ENCODE measurements at regions not wholly inside any gene's neighbourhood (a gene's known extent, or its start where the extent isn't known, plus 50 kb on each side); places are given as distances from the start of the nearest gene placed in this dataset.

DNA sequence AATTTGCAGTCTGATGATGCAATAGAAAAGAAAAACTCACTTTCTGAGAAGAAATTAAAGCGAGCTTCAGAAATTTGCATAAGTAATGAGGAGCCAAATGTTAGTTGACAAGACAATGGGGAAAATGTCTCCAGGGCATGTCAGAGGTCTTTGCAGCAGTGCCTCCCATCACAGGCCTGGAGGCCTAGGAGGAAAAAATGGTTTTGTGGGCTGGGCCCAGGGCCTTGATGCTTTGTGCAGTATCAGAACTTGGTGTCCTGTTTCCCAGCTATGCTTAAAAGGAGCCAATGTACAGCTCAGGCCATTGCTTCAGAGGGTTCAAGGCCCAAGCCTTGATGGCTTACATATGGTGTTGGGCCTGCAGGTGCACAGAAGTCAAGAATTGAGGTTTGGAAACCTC lies 298.4 kb downstream of the SMARCA2 start:
- in situ Hi-C loops (cut with MboI; ENCODE audit: low pct_ligation_motif_present in 1 of 4, low pct_unique_long_range_greater_than_20kb in 1 of 4, low sequenced_read_pairs in 3 of 4): no loop called here
- DNase-seq: no peak

DNA sequence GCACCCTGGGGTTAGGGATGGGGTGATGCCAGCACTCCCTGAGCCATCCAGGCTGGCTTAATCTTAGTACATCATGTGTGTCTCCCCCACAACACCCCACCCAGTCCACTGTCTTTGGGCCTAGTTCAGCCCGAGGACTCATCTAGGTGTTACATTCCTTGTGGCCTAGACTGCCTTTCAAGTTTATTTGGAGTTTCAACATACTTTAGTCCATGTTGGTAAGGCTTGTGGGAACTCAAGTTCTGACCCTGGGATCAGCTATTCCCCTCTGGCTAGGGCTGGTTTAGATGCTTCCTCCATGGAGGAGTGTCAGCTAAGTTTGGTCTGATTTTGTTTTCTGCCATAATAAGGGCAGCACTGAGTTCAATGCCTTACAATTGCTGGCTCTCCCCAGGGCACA lies 302.4 kb downstream of the SMARCA2 start:
- 74% methylated on average over 1 of the region's 1 CpG; no CpG with 5 or more reads in 1 of the 2 donors for WGBS, 2 donors (ENCODE audit: low coverage in 1 of 2)
- peaks cover 10 to 11% of the 10 kb centered on the region in 2 donors for H3K9me3 ChIP-seq
- no peaks in the 10 kb centered on the region for H3K27me3 ChIP-seq
- no peak for DNase-seq
- TF ChIP-seq POLR2A (IDR thresholded peaks at IDR 0.05) (no peak), EP300 (IDR thresholded peaks at IDR 0.05; ENCODE audit: low read depth) (no peak), POLR2AphosphoS5 (IDR thresholded peaks at IDR 0.05) (no peak)
- TF ChIP-seq, protein P1, sequence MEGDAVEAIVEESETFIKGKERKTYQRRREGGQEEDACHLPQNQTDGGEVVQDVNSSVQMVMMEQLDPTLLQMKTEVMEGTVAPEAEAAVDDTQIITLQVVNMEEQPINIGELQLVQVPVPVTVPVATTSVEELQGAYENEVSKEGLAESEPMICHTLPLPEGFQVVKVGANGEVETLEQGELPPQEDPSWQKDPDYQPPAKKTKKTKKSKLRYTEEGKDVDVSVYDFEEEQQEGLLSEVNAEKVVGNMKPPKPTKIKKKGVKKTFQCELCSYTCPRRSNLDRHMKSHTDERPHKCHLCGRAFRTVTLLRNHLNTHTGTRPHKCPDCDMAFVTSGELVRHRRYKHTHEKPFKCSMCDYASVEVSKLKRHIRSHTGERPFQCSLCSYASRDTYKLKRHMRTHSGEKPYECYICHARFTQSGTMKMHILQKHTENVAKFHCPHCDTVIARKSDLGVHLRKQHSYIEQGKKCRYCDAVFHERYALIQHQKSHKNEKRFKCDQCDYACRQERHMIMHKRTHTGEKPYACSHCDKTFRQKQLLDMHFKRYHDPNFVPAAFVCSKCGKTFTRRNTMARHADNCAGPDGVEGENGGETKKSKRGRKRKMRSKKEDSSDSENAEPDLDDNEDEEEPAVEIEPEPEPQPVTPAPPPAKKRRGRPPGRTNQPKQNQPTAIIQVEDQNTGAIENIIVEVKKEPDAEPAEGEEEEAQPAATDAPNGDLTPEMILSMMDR (IDR thresholded peaks at IDR 0.05): no peak
- H3K4me1 ChIP-seq: no peaks in the 10 kb centered on the region
- intact Hi-C loops (cut with DNase I; ENCODE audit: low total_unique reads): no loop called here
- in situ Hi-C loops (cut with MboI; ENCODE audit: low pct_ligation_motif_present in 1 of 4, low pct_unique_long_range_greater_than_20kb in 1 of 4, low sequenced_read_pairs in 3 of 4): no loop called here
- no peak overlapping the region for H3K4me3 ChIP-seq
- no peak overlapping the region for H3K27ac ChIP-seq
- no peaks in the 10 kb centered on the region for H3K36me3 ChIP-seq

More for the DNA sequence above, 298.4 kb downstream of the SMARCA2 start:
- intact Hi-C loops (cut with DNase I; ENCODE audit: low total_unique reads): no loop called here
- Histone ChIP-seq H3K27ac (no peak overlapping the region), H3K9me3 (peaks cover 21 to 22% of the 10 kb centered on the region in 2 donors), H3K4me3 (no peak overlapping the region), H3K36me3 (no peaks in the 10 kb centered on the region), H3K4me1 (no peaks in the 10 kb centered on the region), H3K27me3 (no peaks in the 10 kb centered on the region)
- TF ChIP-seq EP300 (IDR thresholded peaks at IDR 0.05; ENCODE audit: low read depth): no peak
- TF ChIP-seq, protein P1 (IDR thresholded peaks at IDR 0.05): no peak
- TF ChIP-seq POLR2A (IDR thresholded peaks at IDR 0.05): no peak
- TF ChIP-seq POLR2AphosphoS5 (IDR thresholded peaks at IDR 0.05): no peak
- WGBS, 2 donors (ENCODE audit: low coverage in 1 of 2): 95 to 100% methylated on average over 1 of the region's 1 CpG

DNA sequence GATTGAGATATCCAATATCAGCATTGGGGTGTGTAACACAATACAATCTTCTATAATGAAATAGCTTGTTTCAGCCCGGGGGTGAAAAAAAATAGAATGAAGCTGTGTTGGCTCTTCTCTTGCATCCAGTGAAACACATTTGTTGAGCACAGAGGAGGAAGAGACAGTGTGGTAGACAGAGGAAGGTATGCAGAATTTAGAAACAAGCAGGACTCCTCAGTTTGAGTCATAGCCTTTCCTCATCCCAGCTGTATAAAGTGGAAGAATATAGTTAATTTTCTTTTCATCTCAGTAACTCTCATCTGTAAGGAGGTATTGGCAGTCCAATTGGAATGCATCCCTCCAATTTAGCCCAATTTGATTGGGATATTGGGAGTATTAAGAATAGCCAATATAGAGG lies 302.2 kb upstream of the VLDLR start:
- in situ Hi-C loops (cut with MboI; ENCODE audit: low pct_ligation_motif_present in 1 of 4, low pct_unique_long_range_greater_than_20kb in 1 of 4, low sequenced_read_pairs in 3 of 4): no loop called here
- intact Hi-C loops (cut with DNase I; ENCODE audit: low total_unique reads): no loop called here
- H3K36me3 ChIP-seq: no peaks in the 10 kb centered on the region
- H3K27ac ChIP-seq: no peak overlapping the region
- 90 to 91% methylated on average over 1 of the region's 1 CpG for WGBS, 2 donors (ENCODE audit: low coverage in 1 of 2)
- no peaks in the 10 kb centered on the region for H3K27me3 ChIP-seq
- H3K4me1 ChIP-seq: no peaks in the 10 kb centered on the region
- peaks cover 0 to 4% of the 10 kb centered on the region in 2 donors for H3K9me3 ChIP-seq
- no peak for DNase-seq
- H3K4me3 ChIP-seq: no peak overlapping the region
- TF ChIP-seq, protein P1 (IDR thresholded peaks at IDR 0.05): no peak
- TF ChIP-seq POLR2AphosphoS5 (IDR thresholded peaks at IDR 0.05): no peak
- TF ChIP-seq EP300 (IDR thresholded peaks at IDR 0.05; ENCODE audit: low read depth): no peak
- TF ChIP-seq POLR2A (IDR thresholded peaks at IDR 0.05): no peak

DNA sequence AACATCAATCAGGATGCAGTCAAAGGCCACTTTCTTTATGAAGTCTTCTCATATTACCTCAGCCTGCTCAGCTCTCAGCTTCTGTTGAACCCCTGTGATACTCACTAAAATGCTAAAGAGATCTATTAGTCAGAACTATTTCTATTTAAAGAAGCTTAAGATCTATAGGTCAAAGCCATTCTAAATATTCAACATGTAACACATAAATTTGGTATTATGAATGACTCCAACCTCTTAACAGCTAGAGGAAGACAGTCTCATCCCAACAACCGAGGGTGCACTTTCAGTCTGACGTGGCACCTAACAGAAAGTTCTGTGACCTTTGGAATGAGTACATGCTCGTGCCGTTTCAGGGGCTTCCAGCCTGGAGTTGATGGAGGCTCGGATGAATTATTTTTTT lies 301.5 kb upstream of the VLDLR start:
- H3K4me3 ChIP-seq: no peak overlapping the region
- no peaks in the 10 kb centered on the region for H3K36me3 ChIP-seq
- H3K9me3 ChIP-seq: no peaks in the 10 kb centered on the region
- TF ChIP-seq EP300 (IDR thresholded peaks at IDR 0.05; ENCODE audit: low read depth) (no peak), POLR2AphosphoS5 (IDR thresholded peaks at IDR 0.05) (no peak), POLR2A (IDR thresholded peaks at IDR 0.05) (no peak)
- TF ChIP-seq, protein P1 (IDR thresholded peaks at IDR 0.05): no peak
- H3K27me3 ChIP-seq: no peaks in the 10 kb centered on the region
- H3K27ac ChIP-seq: no peak overlapping the region
- intact Hi-C loops (cut with DNase I; ENCODE audit: low total_unique reads) (no loop called here), in situ Hi-C loops (cut with MboI; ENCODE audit: low pct_ligation_motif_present in 1 of 4, low pct_unique_long_range_greater_than_20kb in 1 of 4, low sequenced_read_pairs in 3 of 4) (loop anchor here in 1 of 4 donors (10.0 kb wide), 1 partner anchor 65 kb away; no protein-coding TSS in a partner anchor)
- no peak for DNase-seq
- H3K4me1 ChIP-seq: no peaks in the 10 kb centered on the region
- 79 to 88% methylated on average over 5 of the region's 5 CpGs for WGBS, 2 donors (ENCODE audit: low coverage in 1 of 2)

Data from transverse colon (tissue), 4 donors.